NCI-H748 (cell line): ENCODE measurements at regions not wholly inside any gene's neighbourhood (a gene's known extent, or its start where the extent isn't known, plus 50 kb on each side); places are given as distances from the start of the nearest gene placed in this dataset.
"Not testable (repeated sequence)": the region's sequence is repeated elsewhere in the genome, so short reads cannot be mapped to it uniquely, and the experiment has no call there.

ENCODE experiments used
- DNase-seq: peaks from one replicate; lab custom pipeline; 2025; ENCODE audit not compliant: unreplicated experiment; lab: John Stamatoyannopoulos, UW

GRCh38 chr5:107772418-107773310, 101.9 kb upstream of the EFNA5 start:
- DNase-seq: peak; percentile 89

GRCh38 chr5:107771926-107772325, 101.2 kb upstream of the EFNA5 start:
- no peak for DNase-seq

- DNase-seq: no peak
These were observed 99.3 kb upstream of the EFNA5 start for GRCh38 chr5:107770051-107770450.

GRCh38 chr5:107769519-107769918, 98.8 kb upstream of the EFNA5 start:
- no peak for DNase-seq

- no peak for DNase-seq
These were observed 96.2 kb upstream of the EFNA5 start for GRCh38 chr5:107766972-107767371.

- DNase-seq: no peak
These were observed 95.7 kb upstream of the EFNA5 start for GRCh38 chr5:107766439-107766838.

- DNase-seq: no peak
These were observed 95.0 kb upstream of the EFNA5 start for GRCh38 chr5:107765805-107766063.

GRCh38 chr5:107764976-107765804, 94.5 kb upstream of the EFNA5 start:
- DNase-seq: no peak

- DNase-seq: no peak
These were observed 93.5 kb upstream of the EFNA5 start for GRCh38 chr5:107764282-107764681.

- DNase-seq: no peak
These were observed 82.7 kb upstream of the EFNA5 start for GRCh38 chr5:107753427-107753826.

- DNase-seq: peak; percentile 71
These were observed 73.9 kb upstream of the EFNA5 start for GRCh38 chr5:107744418-107745330.

- DNase-seq: no peak
These were observed 72.8 kb upstream of the EFNA5 start for GRCh38 chr5:107743373-107744000.

- peak; percentile 71 for DNase-seq
These were observed 68.9 kb upstream of the EFNA5 start for GRCh38 chr5:107739661-107740060.

GRCh38 chr5:107736638-107737037, 65.9 kb upstream of the EFNA5 start:
- DNase-seq: no peak

- DNase-seq: not testable (repeated sequence)
These were observed 65.4 kb upstream of the EFNA5 start for GRCh38 chr5:107736089-107736488.

- DNase-seq: no peak
These were observed 64.8 kb upstream of the EFNA5 start for GRCh38 chr5:107735558-107735957.

- DNase-seq: peak; percentile 23
These were observed 56.2 kb upstream of the EFNA5 start for GRCh38 chr5:107726896-107727295.

- DNase-seq: no peak
These were observed 53.9 kb upstream of the EFNA5 start for GRCh38 chr5:107724642-107725041.

- DNase-seq: not testable (repeated sequence)
These were observed 50.5 kb upstream of the EFNA5 start for GRCh38 chr5:107721241-107721640.
